Left renal cortex interstitium (tissue), 4 donors: ENCODE measurements at regions not wholly inside any gene's neighbourhood (a gene's known extent, or its start where the extent isn't known, plus 50 kb on each side); places are given as distances from the start of the nearest gene placed in this dataset.

Experiments
- DNase-seq, 4 donors: peaks; one replicate each; pipeline ENCODE4 v3.0.0-alpha.2; 2013; ENCODE audit warnings: low read depth in 4 of 4, low spot score in 2 of 4, missing footprints in 1 of 4

DNA sequence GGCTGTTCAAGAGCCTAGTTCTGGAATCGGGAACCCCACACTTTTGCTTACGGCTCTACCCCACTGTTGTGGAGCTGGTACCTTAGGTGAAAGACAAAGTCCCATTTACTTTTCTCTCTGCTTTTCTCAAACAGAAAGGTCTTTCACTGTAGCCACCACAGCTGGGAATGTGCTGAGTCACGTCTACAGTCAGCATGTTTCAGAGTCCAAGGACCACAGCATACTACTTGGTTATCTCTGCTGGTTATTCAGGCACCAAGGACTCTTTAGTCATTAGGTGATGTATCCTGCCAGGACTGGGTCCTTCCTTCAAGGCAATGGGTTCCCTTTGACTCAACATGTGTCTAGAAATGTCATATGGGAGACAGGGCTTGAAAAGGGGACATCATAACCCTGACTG, 266.8 kb upstream of the STEAP1 start:
- DNase-seq, result no peak

DNA sequence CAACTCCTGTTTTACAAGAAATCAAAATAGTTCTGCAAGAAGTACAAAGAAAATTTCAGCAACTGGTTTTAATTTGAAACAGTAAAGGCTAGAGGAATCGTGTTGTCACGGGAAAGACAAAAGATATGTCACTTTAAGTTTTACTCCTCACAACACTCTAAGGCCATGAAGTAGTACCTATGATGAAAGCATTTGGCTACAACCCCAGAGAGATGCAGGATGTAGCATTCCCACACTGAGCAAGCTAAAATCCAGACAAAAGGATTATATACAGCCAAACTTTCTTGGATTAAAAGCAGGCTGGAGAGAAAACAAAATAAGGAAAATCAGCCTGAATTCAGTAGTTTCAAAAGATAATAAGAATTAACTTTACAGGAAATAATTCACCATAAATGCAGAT, 245.5 kb upstream of the STEAP1 start:
- no peak for DNase-seq

DNA sequence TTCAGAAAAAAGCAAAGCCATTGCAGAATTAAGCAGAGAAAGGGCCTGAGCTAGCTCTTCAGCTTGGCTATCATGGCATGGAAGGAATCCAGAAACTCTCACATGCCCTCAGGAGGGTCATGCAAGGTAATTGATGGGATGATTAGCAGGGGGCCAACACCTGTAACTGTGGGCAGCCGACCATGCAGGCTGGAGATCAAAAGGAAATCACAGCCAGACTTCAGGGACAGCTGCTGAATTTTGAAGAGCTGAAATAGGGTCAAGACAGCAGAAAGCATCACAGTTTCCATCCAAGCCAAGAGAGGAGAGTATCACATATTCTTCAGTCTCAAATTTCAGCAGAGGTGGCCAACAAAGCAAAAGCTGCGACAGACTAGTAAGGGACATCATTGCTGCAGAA, 239.6 kb upstream of the STEAP1 start:
- DNase-seq, result peak in 1 of 4 donors; percentile 6

DNA sequence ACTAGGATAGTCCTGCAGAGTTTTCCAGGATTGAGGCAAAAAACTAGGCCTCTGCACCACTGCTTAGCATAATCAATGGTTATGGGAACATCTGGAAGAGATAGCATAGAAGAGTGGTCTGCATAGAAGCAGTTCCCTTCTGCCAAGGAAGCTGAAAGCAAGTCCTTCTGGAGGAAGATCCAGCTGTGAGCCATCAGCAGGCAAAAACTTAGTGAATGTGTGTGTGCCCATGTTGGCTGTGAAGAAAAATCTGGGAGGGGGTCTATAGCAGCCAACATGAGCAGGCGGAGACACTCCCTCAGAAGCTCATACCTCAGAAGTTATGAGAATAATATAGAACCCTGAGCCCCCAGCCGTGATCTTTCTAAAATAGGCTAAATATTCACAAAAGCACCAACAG, 228.1 kb upstream of the STEAP1 start:
- DNase-seq, result no peak

DNA sequence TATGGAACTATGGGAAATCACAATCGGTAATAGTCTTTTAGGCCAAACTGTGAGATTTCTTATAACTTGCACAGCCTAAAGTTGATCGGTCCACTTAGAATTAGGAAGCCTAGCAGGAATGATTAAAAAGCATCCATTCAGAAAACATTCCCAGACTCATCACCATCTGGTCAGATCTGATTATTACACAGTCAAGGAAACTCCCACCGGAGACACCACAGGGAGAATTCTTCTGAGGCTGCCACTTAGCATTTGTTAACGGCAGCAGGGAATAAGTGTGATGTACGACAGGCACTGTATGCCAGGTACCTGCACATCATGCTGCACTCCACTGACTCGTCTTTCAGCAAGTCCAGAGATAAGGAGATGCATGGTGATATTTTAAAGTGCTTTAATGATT, 227.6 kb upstream of the STEAP1 start:
- no peak for DNase-seq

DNA sequence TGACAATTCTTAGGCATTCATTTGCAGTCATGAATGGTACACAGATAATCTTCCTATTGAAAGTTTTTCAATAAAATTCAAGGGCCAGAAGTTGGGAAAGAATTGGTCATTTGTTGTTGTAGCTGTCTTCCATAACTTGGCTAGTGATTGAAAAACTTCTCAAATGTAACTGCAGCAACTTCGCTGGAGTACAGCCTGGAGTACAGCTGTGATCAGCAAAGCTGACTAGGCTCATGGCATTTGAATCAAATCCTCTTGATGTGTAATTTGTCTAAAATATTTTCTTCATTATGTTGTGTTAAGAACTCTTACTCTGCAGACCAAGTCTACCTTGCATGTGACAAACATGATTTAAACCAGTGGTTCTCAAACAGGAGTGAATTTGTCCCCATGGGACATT, 226.5 kb upstream of the STEAP1 start:
- DNase-seq, result no peak

DNA sequence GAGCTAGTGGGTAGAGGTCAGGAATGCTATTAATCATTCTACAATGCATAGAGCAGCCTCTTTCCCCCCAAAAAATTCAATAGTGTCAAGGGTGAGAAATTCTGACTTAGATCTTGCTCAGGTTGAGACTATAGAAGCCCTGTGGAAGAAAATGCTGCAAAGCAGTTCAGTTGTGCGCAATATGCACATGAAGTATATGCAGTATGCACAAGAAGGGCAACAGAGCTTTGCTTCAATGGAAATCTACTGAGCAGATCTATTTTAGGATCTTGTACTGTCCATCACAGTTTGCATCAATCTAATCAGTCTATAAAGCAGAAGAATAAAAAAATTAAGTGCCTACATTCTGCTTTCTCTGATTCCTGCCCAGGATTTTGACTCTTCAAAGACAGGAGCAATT, 225.8 kb upstream of the STEAP1 start:
- DNase-seq, result no peak

DNA sequence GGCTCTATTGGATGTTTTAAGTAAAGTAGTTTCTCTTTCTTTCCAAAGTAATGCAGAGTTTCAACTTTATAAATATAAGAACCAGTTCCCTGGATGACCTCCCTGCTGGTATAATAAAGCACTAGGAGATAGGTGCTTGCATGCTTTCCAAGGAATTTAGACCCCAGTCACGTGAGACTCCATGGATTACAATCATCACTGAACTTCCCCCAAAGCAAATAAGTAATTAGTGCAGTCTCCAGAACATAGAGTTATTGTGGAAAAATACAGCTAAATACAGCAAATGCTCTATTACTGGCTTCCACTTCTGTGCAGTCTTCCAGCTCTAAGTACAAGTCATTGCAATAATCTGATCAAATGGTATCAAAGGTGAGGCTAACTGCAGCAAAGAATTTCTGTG, 220.2 kb upstream of the STEAP1 start:
- no peak for DNase-seq

DNA sequence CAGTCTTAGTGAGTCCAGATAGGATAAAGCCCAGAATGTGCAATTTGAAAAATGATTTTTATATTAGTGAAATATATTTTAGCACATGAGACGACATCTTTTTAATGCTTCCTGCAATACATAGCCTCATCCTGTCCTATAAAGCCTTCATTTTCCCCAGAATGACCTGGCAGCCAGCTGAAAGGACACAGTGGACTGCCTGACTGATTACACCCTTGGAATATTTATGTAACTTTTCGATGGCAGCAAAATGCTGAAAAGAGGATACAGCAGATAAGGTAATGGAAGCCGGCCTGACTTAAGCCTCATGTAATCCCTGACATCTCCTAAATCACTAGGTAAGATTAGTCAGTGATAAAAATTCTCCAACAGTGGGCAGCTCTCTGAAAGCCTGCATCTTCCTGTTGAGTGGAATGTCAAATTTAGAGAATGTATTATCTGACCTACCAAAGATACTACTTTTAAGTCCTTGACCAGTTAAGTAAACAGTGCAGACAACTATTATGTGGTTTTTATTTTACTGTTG, 210.7 kb upstream of the STEAP1 start:
- no peak for DNase-seq

DNA sequence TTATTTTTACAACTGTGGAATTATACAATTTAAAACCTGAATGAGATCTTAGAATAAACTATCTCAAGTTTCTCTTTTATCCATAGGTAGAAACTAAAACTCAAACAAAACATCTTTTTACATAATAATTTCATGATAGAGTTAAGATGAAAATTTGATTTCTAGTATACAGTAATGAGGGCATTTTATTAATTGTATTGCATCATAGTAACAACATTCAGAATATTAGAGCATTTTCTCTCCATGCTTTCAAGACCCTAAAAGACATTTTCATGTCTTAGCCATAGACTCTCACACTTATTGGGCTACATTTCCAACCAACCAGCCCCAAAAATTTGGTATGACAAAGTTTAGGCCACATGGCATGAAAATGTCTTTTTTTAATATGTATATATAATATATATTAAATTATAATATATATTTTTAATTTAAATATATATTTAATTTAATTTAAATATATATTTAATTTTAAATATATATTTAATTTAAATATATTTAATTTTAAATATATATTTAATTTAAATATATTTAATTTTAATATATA, 195.7 kb upstream of the STEAP1 start:
- no peak for DNase-seq

DNA sequence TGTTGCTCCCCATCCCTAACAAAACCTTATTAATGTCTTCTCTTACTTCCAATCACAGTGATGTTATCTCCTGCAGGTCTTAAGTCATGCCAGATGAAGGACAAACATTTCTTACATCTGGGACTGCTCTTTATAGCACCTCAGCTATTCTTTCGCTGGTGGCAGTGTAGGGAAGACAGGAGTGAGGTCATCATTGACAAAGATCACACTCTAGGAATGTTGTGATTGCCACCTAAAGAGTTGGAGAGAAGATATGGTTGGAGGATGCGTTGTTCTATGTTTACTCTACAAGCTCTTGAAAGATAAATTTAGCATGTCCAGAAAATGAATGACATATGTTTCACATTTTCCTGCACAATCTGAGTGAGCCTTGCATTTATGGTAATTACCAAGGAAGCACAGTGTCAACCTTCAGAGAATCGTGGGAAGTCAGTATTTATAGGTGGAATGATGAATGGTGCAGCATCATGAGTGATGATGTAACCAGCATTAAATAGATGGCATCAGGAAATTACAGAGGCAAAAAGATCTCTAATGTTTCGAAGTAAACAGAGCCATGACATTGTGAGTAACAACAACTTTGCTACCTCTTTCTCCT, 188.1 kb upstream of the STEAP1 start:
- DNase-seq, result no peak

DNA sequence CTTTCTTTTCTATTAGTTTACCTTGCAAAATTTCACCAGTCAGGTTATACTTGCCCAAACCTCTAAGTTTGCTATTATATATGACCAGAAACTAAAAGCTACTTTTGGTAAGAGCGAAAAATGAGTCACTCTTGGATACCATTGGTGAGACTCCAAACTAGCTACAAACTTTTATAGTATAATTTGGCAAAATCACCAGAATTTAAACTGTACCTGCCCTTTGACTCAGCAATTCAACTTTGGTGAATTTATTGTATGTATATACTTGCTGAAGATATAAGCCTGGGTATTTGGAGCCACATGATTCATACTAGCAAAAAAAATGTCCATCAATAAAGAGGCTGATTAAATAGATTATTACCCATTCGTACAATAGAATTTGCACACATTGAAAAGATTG, 178.7 kb upstream of the STEAP1 start:
- no peak for DNase-seq

DNA sequence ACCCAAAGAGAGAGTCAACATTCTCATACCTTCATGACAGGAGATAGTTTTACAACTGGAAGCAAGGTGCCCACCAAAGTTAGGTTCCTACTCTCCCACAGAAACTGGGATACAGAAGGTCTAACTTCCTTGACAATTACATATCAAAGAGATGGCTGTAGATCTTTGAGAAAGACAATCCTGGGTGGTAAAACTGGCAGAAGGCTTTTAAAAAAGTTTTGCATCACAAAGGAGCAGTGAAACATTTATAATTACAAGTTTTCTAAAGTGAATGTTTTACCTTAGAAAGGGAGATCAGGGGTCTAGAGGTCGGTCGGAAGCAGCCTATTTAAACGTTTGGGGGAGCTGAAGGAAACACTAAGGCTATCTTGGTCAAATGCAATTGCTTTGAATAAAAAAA, 166.6 kb upstream of the STEAP1 start:
- DNase-seq, result no peak

DNA sequence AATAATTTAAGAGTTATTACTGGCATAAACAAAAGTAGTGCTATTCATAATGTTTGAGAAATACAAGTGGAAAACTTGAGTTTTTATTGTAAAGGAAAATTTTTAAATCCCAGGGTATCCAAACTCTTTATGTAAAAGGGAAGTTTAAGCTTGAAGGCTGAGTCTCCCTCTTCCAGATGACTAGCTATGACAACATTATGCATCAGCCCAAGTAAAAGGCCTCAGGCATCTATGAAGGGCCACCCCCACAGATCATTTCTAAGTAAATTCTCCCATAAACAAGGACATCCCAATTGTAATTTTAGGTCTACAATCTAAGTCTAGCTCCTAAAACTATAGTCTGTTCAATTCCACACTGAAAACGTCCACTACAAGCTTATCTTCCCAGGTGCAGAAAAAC, 166.2 kb upstream of the STEAP1 start:
- no peak for DNase-seq

DNA sequence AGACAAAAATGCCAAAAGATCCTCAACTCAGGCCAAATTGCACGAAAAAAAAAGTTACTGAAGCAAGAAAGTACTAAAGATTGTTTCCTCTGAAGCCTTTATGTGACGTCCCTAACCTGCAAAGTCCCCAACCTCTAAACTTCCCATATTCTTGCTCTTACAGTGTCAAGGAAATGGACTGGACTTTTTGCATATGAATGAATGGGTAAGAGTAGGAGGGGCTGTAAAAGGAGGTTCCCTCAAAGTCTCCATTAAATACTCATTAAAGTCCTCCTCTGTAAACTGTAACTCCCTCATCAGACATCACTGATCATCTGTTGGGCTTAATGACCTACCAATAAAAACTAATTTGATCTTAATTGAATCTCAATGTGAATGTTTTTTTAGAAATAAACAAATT, 164.8 kb upstream of the STEAP1 start:
- no peak for DNase-seq

DNA sequence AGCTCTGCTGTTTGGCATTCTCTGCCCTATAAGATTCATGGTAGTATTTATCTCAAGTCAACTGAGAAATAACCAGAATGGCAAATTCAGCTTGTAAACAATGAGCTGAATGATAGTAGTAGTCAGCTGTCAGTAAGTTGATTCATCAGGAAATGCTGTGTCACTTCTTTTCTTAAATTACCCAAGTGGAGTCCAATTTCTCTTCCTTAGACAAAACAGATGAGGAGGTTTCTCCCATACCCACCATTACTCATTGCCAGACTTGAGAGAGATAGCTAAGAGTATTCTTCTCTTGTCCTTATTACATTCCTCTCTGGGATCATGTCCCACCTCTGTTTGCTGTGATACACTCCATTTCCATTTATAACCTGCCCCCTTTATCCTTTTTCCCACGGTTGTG, 159.8 kb upstream of the STEAP1 start:
- DNase-seq, result no peak

DNA sequence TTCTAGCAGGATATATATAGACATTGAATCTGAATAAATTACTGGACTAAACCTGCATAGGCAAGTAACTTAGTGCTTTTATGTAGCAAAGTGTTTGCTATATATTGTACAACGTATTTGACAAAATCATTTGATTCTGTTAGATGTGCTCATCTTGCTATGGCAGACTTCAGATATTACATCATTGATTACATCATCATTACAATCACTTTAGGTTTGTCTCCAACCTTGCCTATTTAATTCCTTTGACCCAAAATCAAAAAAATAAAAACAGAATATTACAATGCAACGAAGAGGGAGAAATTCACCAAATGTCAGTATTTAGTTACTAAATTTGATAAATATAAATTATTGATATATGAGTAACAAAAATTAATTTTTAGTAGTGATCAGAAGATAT, 155.7 kb upstream of the STEAP1 start:
- DNase-seq, result no peak

DNA sequence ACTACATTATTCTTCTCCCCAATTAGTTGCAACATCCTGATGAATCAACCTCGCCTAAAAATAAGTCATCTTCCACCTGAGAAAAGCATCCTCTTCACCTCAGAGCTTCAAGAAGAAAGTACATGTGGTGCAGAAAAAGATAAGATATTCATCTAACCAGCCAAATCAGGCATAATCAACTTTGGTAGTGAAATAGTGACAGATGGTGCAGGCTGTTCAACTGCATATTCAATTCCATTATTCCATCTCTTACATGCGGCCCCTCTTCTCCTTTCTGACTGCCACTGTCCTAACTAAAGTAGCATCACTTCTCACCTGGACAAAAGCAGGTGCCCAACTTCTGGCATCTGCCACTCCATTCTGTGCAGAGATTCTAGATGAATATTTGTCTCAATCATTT, 148.4 kb upstream of the STEAP1 start:
- no peak for DNase-seq

DNA sequence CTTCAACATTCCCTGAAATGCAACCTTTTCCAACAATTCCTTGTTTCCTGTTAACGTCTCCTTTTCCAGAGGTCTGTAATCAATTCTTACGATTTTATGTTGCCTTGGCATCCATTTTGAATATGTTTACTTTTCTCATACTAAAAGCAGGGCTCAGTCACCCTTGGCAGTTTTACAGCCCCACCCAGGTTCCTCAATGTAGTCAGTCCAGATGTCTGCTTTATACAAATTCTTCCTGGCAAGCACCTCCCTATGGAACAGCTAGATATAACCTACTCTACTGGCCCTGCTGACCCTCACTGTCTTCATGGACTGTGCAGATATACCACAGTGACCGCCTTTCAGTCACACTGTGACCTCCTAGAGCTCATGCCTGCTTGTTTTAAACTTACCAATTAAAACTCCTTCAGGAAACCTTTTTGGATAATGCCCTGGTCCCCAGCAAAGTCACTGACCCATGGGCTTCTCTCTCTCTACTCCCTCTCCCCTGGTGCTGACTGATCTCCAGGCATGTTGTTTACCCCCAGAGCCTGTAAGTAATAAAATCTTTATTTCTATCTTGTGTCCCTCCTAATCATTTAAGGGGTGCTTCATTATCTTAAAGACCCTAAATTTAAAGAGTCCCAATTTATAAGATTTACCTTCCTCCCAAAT, 147.1 kb upstream of the STEAP1 start:
- no peak for DNase-seq

DNA sequence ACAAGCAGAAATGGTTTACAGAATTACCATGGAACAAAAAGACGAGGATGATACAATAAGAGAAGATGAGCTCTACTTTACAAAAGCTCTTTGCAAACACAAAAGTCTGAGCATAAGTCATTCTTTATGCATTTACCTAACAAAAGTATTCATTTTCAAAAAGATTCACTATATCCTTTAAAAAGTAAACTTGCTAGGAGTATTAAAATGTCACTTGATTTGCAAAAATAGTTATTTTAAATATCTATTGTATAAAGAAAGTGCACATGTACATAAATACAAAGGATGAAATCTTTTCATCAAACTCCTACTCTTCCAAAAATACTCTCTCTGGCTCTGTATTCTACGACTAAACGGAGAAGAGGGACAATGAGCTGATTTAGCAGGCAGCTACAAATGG, 146.4 kb upstream of the STEAP1 start:
- DNase-seq, result no peak

DNA sequence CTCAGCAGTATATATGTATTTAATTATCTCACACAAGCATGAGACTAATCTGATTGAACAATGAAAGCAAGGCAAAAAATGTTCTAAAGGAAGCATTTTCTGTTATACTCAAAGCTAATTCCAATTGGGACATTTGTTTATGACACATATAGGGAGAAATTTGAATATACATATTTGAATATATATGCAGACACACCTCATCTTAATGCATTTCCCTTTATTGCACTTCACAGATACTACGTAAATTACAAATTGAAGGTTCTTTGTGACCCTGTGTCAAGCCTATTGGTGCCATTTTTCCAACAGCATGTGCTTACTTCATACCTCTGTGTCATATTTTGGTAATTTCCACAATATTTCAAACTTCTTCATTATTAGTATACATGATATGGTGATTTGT, 132.1 kb upstream of the STEAP1 start:
- no peak for DNase-seq

DNA sequence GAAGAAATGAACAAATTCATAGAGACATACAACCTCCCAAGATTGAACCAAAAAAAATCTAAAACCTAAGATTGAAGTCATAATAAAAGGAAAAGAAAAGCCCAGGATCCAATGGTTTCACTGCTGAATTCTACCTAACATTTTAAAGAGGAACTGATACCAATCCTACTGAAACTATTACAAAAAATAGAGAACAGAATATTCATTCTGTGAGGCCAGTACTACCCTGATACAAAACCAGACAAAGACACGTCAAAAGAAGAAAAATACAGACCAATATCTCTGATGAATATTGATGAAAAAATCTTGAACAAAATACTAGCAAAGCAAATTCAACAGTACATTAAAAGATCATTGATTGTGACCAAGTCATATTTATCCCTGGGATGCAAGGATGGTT, 128.5 kb upstream of the STEAP1 start:
- DNase-seq, result no peak

DNA sequence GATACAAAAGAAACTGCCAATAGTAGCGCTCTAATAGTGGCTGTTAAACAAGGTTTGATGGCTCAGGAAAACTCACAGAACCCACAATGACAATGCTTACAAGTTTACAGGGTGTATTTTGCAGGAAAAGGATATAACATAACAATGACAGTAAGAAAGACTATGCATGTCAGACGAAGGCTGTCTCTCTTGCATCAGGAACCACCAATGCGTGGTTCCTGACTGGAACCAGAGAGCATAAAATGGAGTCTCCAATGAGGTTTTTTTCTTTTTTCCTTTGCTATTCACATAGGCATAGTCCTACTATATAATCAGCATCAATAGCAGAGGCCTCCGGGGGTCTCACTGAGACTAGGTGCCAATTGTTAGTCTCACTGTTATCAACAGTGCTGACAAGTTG, 120.4 kb upstream of the STEAP1 start:
- DNase-seq, result no peak
